ENCODE measurements at regions not wholly inside any gene's neighbourhood (a gene's known extent, or its start where the extent isn't known, plus 50 kb on each side); places are given as distances from the start of the nearest gene placed in this dataset.

- WGBS, 2 experiments (ENCODE audit: extremely low coverage in 1 of 2, insufficient coverage in 1 of 2, insufficient read length in 1 of 2, insufficient replicate concordance in 2 of 2, low coverage in 1 of 2, low lambda C conversion rate in 2 of 2, missing lambda C conversion rate in 1 of 2) = 57% methylated on average over 12 of the region's 12 CpGs; no CpG with 5 or more reads in 1 of the 2 experiments
- H3K4me2 ChIP-seq (ENCODE audit: insufficient read depth in 1 of 2, low read depth in 2 of 2, low read length in 2 of 2) = no peak overlapping the region; a peak in 2 of 4 replicates
Measured at GRCh38 chr5:3394891-3395599, 200.6 kb upstream of the IRX1 start.

More at GRCh38 chr5:3394891-3395599, 200.6 kb upstream of the IRX1 start:
- Histone ChIP-seq H3K9me3 (ENCODE audit: insufficient read depth in 2 of 2, low read depth in 1 of 2, low read length in 1 of 2) (no peaks in the 10 kb centered on the region), H3K14ac (ENCODE audit: insufficient read length) (no peak overlapping the region), H2BK120ac (replicated peaks; ENCODE audit: low read depth, low read length) (no peak overlapping the region), H3K23me2 (ENCODE audit: low read depth, low read length) (no peaks in the 10 kb centered on the region), H4K20me1 (replicated peaks in 1 of 2; ENCODE audit: control insufficient read depth in 1 of 2, insufficient read depth in 2 of 2, low read length in 2 of 2) (no peaks in the 10 kb centered on the region), H2AK5ac (ENCODE audit: low read depth, low read length) (no peak overlapping the region), H3K79me2 (ENCODE audit: control insufficient read depth in 1 of 2, insufficient read depth in 2 of 2, low read length in 2 of 2) (no peaks in the 10 kb centered on the region), H3K4ac (replicated peaks; ENCODE audit: insufficient read length, low read depth, low read length) (no peak overlapping the region), H3K18ac (ENCODE audit: extremely low read depth, low read length) (no peak overlapping the region; the same call in 1 of the 2 replicates), H3K27ac (ENCODE audit: low read depth, low read length) (no peak overlapping the region), H3K9ac (replicated peaks in 1 of 4; ENCODE audit: extremely low read depth in 1 of 4, low read depth in 3 of 4, low read length in 3 of 4) (no peak overlapping the region), H3K27me3 (replicated peaks in 1 of 4; ENCODE audit: control insufficient read depth in 3 of 4, extremely low read depth in 1 of 4, insufficient read depth in 3 of 4, low read length in 3 of 4) (no peaks in the 10 kb centered on the region), H2BK20ac (ENCODE audit: low read length) (no peak overlapping the region), H4K91ac (replicated peaks; ENCODE audit: insufficient read length, low read length) (no peak overlapping the region), H3K36me3 (ENCODE audit: control insufficient read depth in 2 of 4, insufficient read depth in 4 of 4, low read length in 3 of 4) (no peaks in the 10 kb centered on the region), H4K5ac (ENCODE audit: insufficient read length, low read depth, low read length) (no peak overlapping the region), H2BK12ac (ENCODE audit: low read depth, low read length) (no peak overlapping the region), H3K23ac (ENCODE audit: insufficient read length) (no peak overlapping the region), H3K56ac (replicated peaks; ENCODE audit: insufficient read length, low read depth, low read length) (no peak overlapping the region), H3K4me1 (replicated peaks in 1 of 4; ENCODE audit: control insufficient read depth in 3 of 4, insufficient read depth in 4 of 4, low read length in 3 of 4) (peaks cover 0 to 12% (median 9%) of the 10 kb centered on the region in 4 experiments; a peak in 5 of 7 replicates), H2AFZ (ENCODE audit: low read length) (no peak overlapping the region; the same call in 1 of the 2 replicates), H2BK15ac (ENCODE audit: low read length) (no peak overlapping the region), H4K8ac (ENCODE audit: extremely low read depth, insufficient read depth, low read length) (no peak overlapping the region), H3K79me1 (ENCODE audit: low read depth, low read length) (no peaks in the 10 kb centered on the region), H3K4me3 (ENCODE audit: extremely low read depth in 1 of 4, insufficient read depth in 2 of 4, low read depth in 3 of 4, low read length in 4 of 4) (no peak overlapping the region), H2BK5ac (ENCODE audit: low read depth, low read length) (no peak overlapping the region)
- no peak for DNase-seq (ENCODE audit: low read depth in 1 of 2, low spot score in 2 of 2)
- FAIRE-seq = no peak
- ChIA-PET CTCF (ENCODE audit: partially characterized antibody) (interaction anchor here (0.6 to 1.5 kb wide), 6 partner anchors 7 to 597 kb away, joined by 3 to 4 read pairs (median 3); no protein-coding TSS in a partner anchor), POLR2A (ENCODE audit: partially characterized antibody) (no interaction called here)
- TF ChIP-seq TAF7 (optimal IDR thresholded peaks at IDR 0.05; ENCODE audit: borderline replicate concordance, low read depth, low read length) = no peak
